ENCODE measurements at regions not wholly inside any gene's neighbourhood (a gene's known extent, or its start where the extent isn't known, plus 50 kb on each side); places are given as distances from the start of the nearest gene placed in this dataset.

DNA sequence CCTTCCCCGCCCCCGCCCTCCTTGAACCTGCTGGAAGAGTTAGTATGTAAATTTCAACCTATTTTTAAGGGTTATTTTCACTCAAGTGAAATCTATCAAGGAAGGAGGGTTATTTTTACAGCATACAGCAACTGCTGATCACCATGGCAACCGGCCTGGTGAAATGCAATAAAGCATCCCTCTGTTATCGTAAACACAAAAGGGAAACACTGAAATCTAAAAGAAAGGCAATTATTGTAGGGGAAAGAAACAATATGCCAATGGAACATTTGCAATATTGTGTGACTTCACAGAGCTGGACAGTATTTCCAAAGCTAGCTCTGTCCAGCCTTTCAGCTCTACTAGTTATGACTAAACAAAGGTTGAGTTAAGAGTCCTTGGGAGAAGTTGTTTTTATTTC is 588.3 kb upstream of the PBX1 start:
- no peak for TF ChIP-seq POLR2AphosphoS5 (IDR thresholded peaks at IDR 0.05; ENCODE audit: borderline replicate concordance, low read depth, low read length)
- TF ChIP-seq EZH2 (IDR thresholded peaks at IDR 0.05): no peak
- no peak for TF ChIP-seq FOXP2 (optimal IDR thresholded peaks at IDR 0.05; ENCODE audit: control extremely low read depth, extremely low read length, insufficient read depth)
